Activated gamma-delta T cell treated with Interleukin-2 at 50 U/mL for 16 hours (primary cell): ENCODE measurements at regions not wholly inside any gene's neighbourhood (a gene's known extent, or its start where the extent isn't known, plus 50 kb on each side); places are given as distances from the start of the nearest gene placed in this dataset.
"Not testable (repeated sequence)": the region's sequence is repeated elsewhere in the genome, so short reads cannot be mapped to it uniquely, and the experiment has no call there.

Source experiments
- DNase-seq: peaks from one replicate; pipeline ENCODE4 v3.0.0-alpha.2; 2020

GRCh38 chr7:26073041-26073440 is 79.0 kb upstream of the NFE2L3 start:
- no peak for DNase-seq

GRCh38 chr7:26074919-26075318 is 77.1 kb upstream of the NFE2L3 start:
- DNase-seq: no peak

DNA sequence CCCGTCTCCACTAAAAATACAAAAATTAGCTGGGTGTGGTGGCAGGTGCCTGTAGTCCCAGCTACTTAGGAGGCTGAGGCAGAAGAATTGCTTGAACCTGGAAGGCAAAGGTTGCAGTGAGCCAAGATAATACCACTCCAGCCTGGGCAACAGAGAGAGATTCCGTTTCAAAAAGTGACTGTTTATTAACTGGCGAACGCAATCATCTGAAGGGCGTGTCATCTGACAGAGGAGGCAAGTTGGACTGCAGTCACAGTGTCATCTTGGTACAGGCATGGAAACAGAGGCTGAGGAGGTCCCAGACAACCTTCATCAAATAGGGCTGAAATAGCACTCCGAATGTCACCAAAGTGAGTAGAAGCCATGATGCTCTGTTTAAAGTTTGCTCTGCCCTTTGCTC is 75.3 kb upstream of the NFE2L3 start:
- no peak for DNase-seq

GRCh38 chr7:26078437-26079336 is 73.3 kb upstream of the NFE2L3 start:
- DNase-seq: peak; percentile 83

DNA sequence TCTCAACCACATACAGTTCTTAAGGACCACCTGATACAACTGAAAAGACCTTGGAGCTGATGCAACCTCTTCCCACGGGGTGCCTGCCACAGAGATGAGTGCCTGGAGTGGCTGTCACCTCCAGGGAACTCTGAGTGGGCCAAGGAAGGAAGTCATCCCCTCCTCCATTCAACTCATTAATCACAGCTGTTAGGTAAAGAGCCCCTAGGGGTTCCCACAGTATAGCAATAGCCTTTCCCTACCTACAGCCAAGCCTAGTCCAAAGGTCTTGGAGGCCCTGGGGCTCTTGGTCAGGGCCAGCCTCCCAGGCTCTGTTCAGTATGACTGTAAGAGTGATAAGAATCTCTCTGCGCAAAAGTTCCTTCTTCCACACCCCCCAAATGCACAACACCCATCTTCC is 70.4 kb upstream of the NFE2L3 start:
- no peak for DNase-seq

GRCh38 chr7:26083113-26083512 is 68.9 kb upstream of the NFE2L3 start:
- no peak for DNase-seq

DNA sequence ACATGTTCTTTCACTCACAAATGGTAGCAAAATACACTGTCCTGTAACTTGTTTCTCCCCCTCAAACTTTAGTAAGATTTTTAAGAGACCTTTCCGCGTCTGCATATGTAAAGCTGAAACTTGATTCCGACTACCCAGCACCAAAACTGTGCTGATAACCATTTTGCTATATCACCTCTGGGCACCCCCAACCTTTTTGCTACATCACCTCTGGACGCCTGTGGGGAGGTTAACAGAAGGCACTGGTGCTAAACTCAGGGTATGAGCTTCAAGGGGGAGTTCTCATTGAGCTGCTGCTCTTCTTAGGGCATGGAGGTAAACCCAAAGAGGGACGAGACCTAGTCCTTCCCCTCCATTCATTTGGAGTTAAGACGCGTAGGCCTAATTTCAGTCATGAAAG is 67.6 kb upstream of the NFE2L3 start:
- no peak for DNase-seq

GRCh38 chr7:26085771-26086170 is 66.2 kb upstream of the NFE2L3 start:
- no peak for DNase-seq

DNA sequence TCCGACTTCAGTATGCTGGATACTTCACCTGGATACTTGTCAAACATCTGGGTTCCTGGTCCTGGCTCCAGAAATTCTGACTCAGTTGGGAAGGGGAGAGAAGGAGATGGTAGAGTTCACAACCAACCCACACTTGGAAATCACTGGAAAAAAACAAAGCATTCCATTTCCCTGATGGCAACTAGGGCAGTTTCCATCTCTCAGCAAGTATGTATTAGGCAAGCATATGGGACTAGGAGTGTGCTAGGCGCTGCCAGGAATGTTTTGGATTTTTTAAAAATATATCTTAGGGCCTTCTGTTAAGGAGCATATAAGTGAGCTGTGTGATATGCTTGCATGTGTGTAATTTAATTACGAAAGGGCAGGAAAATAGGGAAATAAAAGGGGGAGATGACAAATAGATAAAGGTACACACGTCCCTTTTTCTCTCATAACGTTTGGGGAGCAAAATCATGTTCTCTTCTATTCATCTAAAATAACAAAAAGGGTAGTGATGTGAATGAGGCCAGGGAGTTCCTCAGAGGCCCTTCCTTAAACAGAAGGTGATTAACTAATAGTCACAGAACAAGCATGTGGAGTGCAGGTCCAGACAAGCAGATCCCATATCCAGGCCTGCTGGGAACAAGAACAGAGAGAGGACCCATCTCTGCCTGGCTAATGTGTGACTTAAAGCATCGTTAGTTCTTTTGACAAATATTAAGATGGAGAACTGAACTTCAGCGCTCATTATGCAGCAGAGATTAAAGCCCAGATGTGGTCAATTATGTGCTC is 64.5 kb upstream of the NFE2L3 start:
- no peak for DNase-seq

DNA sequence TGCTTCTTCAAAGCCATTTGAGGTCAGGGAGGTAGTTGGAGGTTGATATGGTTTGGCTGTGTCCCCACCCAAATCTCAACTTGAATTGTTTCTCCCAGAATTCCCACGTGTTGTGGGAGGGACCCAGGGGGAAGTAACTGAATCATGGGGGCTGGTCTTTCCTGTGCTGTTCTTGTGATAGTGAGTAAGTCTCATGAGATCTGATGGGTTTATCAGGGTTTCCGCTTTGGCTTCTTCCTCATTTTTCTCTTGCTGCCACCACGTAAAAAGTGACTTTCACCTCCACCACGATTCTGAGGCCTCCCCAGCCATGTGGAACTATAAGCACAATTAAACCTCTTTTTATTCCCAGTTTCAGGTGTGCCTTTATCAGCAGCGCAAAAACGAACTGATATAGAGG is 62.5 kb upstream of the NFE2L3 start:
- DNase-seq: not testable (repeated sequence)

DNA sequence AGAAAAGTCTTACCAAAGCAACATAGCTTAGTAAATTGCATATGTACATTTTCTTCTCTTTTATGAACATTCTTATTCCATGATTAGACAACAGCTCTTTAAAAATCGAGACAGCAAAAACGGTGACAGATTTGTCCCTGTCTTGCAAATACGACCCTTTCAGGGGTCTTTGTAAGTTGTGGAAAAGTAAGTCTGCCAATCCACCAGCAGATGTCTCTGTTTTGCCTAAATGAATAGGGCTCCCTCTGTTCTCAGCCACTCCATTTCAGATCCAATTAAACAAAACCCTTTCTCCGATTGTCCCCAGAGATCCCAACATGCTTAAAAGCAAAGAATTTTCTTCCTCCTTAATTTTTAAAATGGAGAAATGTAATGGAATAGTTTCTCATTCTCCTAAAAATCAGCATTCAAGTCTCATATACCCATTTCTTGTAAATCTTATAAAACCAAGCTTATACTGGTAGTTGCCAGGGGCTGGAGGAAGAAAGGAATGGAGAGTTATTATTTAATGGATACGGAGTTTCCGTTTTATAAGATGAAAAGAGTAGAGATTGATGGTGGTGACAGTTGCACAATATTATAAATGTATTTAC is 61.0 kb upstream of the NFE2L3 start:
- DNase-seq: no peak

- DNase-seq: no peak
Observed at GRCh38 chr7:26091933-26092332, 60.1 kb upstream of the NFE2L3 start.

DNA sequence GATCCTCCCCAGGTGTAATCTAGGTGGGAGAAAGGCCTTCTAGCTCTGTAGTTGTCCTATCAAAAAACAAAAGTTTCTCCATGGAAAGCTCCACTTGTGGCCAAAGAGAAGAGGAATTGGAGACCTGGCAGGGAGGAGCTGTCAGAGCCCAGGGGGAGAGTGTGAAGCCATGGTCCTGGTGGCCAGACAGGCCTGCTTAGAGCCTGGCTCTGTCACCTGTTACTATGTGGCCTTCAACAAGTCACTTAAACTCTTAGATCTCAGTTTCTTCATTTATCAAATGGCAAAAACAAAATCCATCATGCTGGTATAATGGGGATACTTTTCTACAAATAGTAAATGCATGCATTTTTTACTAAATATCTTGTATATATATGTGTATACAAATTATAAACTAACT is 59.0 kb upstream of the NFE2L3 start:
- DNase-seq: no peak

DNA sequence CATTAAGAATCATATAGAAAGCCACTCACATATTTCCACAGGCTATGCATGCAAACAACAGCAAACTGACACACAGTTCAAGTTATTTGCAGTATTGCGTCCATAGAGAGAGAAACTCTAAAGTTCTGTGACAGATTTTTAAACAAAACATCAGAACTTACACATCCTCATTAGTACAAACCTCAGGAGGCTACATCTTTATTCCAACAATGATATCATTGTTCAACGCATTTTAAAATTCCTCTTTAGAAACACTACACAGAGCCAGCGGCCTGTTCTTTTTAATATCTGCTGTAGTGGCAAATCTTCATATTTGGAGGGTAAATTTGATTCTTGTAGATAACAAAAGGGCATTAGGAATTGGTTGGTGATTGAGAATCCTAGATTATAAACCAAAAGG is 55.9 kb upstream of the NFE2L3 start:
- no peak for DNase-seq

DNA sequence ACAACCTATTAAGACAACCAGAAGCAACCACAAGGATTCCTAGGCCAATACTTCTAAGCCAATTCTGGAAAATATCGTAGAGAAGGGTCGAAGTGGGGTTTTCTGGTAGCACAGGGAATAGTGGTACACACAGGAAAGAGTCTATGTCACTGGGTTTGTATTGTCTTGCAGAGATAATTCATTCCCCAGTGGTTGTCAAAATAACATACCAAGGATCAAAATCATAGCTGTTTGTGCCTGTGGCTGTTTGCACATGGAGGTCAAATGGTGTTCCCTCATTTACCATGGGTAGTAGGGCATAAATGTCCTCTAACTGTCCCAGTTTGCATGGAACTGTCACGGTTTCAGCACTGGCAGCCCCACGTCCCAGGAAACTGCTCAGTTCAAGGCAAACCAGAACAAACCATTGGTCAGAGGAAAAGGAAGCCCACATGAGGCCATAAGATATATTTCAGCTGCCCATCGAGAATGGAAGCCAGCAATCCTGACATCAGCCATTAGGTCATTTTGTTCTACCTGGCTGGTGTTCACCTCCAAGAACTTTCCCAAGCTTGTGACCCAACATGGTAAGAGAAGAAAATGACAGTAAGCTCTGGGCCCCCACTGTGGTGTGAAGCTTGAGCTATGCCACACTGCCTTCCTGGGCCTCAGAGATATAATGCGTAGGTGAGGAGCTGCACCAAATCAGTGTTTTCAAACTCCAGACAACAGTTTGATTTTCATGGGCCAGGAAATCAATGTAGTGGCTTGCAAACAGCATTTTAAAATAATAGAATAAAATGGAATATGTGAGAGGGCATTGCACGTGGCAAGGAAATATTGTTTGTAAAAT is 53.9 kb upstream of the NFE2L3 start:
- no peak for DNase-seq

- no peak for DNase-seq
Observed at GRCh38 chr7:26099236-26099635, 52.8 kb upstream of the NFE2L3 start.

DNA sequence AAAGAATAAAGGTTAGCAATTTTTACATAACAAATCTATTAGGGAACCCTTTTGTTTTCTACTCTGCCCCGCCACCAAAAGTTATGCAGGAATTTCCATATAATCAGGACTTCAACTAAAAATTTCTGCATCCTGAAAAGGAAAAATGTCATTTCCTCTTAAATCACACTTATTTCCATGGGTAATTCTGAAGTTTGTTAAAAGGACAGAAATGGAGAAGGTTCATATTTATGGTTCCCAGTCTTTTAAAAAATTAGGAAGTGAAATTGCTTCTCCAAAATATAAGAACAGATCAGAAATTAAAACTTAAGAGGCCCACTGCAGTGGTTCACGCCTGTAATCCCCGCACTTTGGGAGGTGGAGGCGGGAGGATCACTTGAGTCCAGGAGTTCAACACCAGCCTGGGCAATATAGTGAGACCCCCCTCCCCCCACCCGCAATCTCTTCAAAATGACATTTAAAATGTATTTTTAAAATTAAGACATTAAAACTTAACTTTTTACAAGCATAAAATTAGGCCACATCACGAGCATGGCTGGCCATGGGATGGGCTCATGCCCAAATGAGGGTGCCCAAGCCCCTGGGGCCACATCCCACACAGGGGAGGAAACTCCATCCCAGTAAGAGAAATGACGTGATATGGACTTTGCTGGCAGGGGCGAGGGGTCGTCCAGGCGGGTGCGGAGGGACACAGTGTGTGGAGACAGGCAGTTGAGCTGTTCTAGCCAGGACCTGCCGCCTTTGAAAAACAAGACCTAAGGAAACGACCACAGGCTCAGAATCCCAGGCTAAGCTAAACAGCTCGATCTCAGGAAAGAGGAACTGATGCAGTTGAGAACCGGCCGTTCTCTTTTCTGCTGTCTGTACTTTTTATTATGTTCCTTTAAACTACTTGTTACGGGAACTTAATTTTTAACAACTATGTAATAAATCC is 51.3 kb upstream of the NFE2L3 start:
- DNase-seq: no peak

DNA sequence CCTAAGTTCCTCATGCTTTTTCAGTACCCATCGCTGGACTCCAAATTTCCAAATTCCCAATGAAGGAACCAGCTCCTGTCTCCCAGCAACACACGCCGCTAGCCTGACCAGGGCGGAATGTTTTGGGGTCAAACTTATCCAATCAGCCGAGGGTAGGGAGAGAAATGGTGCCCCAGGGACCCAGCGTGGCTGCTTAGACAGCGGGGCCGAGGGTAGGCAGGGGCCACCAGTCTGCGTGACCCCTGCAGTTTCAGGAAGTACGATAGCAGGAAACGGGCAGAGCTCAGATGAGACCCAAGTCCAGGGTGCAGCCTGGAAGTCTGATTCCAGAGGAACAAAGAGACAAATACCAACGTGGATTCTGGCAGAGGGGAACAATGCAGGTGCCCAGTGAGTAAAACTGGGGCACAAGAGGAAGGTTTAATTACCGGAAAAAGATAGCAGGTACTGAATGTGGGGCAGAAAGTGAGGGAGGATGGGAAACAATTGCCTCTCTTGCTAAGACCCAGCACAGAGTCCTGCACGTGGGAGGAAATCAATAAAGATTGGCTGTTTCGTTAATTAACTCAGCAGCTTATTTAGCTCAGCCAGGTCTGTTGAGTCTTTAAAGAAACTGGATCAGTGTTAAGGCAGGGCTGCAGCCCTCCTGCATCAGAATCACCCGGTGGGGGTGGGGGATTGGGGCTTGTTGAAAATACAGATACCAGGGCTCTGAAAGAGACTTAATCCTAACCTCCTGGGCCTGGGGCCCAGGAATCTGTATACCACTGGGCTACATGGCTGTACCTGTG is 50.4 kb upstream of the NFE2L3 start:
- no peak for DNase-seq

- no peak for DNase-seq
Observed at GRCh38 chr7:26102176-26102575, 49.8 kb upstream of the NFE2L3 start.
